ENCODE measurements at regions not wholly inside any gene's neighbourhood (a gene's known extent, or its start where the extent isn't known, plus 50 kb on each side); places are given as distances from the start of the nearest gene placed in this dataset.

DNA sequence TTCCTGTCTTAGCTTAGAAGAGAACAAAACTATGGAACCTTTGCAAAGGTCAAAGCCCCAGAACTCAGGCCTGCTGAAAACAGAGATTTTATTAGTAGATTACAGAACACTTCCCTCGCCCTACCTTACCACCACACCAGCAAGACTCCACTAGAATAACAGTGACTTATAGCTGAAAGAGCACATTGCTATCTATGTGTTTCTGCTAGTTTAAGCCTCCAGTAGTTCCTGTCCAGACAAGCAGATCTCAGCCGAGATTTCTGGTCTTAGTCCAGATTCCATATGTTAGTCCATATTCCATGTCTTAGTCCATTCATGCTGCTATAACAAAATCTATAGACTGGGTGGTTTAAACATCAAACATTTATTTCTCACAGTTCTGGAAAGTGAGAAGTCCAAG, 412.3 kb upstream of the ID4 start:
- DNase-seq: no peak
- no peak overlapping the region for H3K4me3 ChIP-seq (ENCODE audit: low read depth in 1 of 2, low read length in 2 of 2)
- no peak for TF ChIP-seq EZH2 (IDR thresholded peaks at IDR 0.05; ENCODE audit: borderline replicate concordance, low read depth, low read length, severe bottlenecking)
- TF ChIP-seq, protein P1, sequence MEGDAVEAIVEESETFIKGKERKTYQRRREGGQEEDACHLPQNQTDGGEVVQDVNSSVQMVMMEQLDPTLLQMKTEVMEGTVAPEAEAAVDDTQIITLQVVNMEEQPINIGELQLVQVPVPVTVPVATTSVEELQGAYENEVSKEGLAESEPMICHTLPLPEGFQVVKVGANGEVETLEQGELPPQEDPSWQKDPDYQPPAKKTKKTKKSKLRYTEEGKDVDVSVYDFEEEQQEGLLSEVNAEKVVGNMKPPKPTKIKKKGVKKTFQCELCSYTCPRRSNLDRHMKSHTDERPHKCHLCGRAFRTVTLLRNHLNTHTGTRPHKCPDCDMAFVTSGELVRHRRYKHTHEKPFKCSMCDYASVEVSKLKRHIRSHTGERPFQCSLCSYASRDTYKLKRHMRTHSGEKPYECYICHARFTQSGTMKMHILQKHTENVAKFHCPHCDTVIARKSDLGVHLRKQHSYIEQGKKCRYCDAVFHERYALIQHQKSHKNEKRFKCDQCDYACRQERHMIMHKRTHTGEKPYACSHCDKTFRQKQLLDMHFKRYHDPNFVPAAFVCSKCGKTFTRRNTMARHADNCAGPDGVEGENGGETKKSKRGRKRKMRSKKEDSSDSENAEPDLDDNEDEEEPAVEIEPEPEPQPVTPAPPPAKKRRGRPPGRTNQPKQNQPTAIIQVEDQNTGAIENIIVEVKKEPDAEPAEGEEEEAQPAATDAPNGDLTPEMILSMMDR (IDR thresholded peaks at IDR 0.05; ENCODE audit: borderline replicate concordance, extremely low read depth, low read length, poor library complexity, severe bottlenecking): no peak
- H3K4me2 ChIP-seq (ENCODE audit: insufficient read depth, low read length): no peak overlapping the region
- no peak overlapping the region for H2AFZ ChIP-seq (ENCODE audit: low read depth, low read length)
- H3K79me2 ChIP-seq (ENCODE audit: insufficient read depth, low read length): no peaks in the 10 kb centered on the region
- ATAC-seq (ENCODE audit: insufficient read depth, low read depth): no peak
- no peaks in the 10 kb centered on the region for H3K4me1 ChIP-seq (ENCODE audit: insufficient read depth, low read length)
- H3K27ac ChIP-seq (ENCODE audit: low read length): no peak overlapping the region
- no peak overlapping the region for H3K9ac ChIP-seq (ENCODE audit: low read depth, low read length)
- no peaks in the 10 kb centered on the region for H3K36me3 ChIP-seq (ENCODE audit: insufficient read depth, low read length)
- H3K9me3 ChIP-seq (ENCODE audit: insufficient read depth, low read length, severe bottlenecking): no peaks in the 10 kb centered on the region
- no peaks in the 10 kb centered on the region for H3K27me3 ChIP-seq (ENCODE audit: insufficient read depth, low read length, poor library complexity)
- H4K20me1 ChIP-seq (ENCODE audit: insufficient read depth, low read length): no peaks in the 10 kb centered on the region

DNA sequence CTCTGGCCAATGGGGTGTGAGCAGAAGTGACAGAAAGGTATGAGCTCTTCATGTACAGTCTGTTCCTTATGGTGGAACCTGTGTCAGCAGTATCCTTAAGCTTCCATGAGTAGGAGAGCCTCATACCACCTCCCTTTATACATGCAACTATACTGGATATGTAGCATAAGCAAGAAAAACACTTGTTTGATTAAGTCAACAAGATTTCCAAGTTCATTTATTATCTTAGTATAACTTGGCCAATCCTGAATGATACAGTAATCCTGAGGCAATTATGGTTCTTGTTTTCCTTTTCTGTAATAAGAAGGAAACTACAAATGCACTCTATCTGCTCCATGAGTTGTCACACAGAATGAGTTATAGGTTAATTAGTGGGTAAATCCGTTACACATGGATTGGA, 409.6 kb upstream of the ID4 start:
- no peak for ATAC-seq (ENCODE audit: insufficient read depth, low read depth)
- TF ChIP-seq EZH2 (IDR thresholded peaks at IDR 0.05; ENCODE audit: borderline replicate concordance, low read depth, low read length, severe bottlenecking): no peak
- TF ChIP-seq, protein P1 (IDR thresholded peaks at IDR 0.05; ENCODE audit: borderline replicate concordance, extremely low read depth, low read length, poor library complexity, severe bottlenecking): no peak
- Histone ChIP-seq H3K9ac (ENCODE audit: low read depth, low read length) (no peak overlapping the region), H3K4me2 (ENCODE audit: insufficient read depth, low read length) (no peak overlapping the region), H4K20me1 (ENCODE audit: insufficient read depth, low read length) (no peaks in the 10 kb centered on the region), H3K27ac (ENCODE audit: low read length) (no peak overlapping the region), H2AFZ (ENCODE audit: low read depth, low read length) (no peak overlapping the region), H3K79me2 (ENCODE audit: insufficient read depth, low read length) (no peaks in the 10 kb centered on the region), H3K4me1 (ENCODE audit: insufficient read depth, low read length) (no peaks in the 10 kb centered on the region), H3K36me3 (ENCODE audit: insufficient read depth, low read length) (no peaks in the 10 kb centered on the region), H3K4me3 (ENCODE audit: low read depth in 1 of 2, low read length in 2 of 2) (no peak overlapping the region), H3K27me3 (ENCODE audit: insufficient read depth, low read length, poor library complexity) (no peaks in the 10 kb centered on the region), H3K9me3 (ENCODE audit: insufficient read depth, low read length, severe bottlenecking) (no peaks in the 10 kb centered on the region)
- no peak for DNase-seq

GRCh38 chr6:19432966-19433498, 404.1 kb upstream of the ID4 start:
- H3K4me3 ChIP-seq (ENCODE audit: low read depth in 1 of 2, low read length in 2 of 2): no peak overlapping the region
- no peaks in the 10 kb centered on the region for H4K20me1 ChIP-seq (ENCODE audit: insufficient read depth, low read length)
- H2AFZ ChIP-seq (ENCODE audit: low read depth, low read length): no peak overlapping the region
- ATAC-seq (ENCODE audit: insufficient read depth, low read depth) (no peak), DNase-seq (no peak)
- H3K27ac ChIP-seq (ENCODE audit: low read length): no peak overlapping the region
- no peaks in the 10 kb centered on the region for H3K4me1 ChIP-seq (ENCODE audit: insufficient read depth, low read length)
- H3K4me2 ChIP-seq (ENCODE audit: insufficient read depth, low read length): no peak overlapping the region
- H3K36me3 ChIP-seq (ENCODE audit: insufficient read depth, low read length): no peaks in the 10 kb centered on the region
- no peaks in the 10 kb centered on the region for H3K9me3 ChIP-seq (ENCODE audit: insufficient read depth, low read length, severe bottlenecking)
- TF ChIP-seq EZH2 (IDR thresholded peaks at IDR 0.05; ENCODE audit: borderline replicate concordance, low read depth, low read length, severe bottlenecking): no peak
- TF ChIP-seq, protein P1 (IDR thresholded peaks at IDR 0.05; ENCODE audit: borderline replicate concordance, extremely low read depth, low read length, poor library complexity, severe bottlenecking): no peak
- H3K27me3 ChIP-seq (ENCODE audit: insufficient read depth, low read length, poor library complexity): no peaks in the 10 kb centered on the region
- H3K79me2 ChIP-seq (ENCODE audit: insufficient read depth, low read length): no peaks in the 10 kb centered on the region
- no peak overlapping the region for H3K9ac ChIP-seq (ENCODE audit: low read depth, low read length)

GRCh38 chr6:19434065-19434464, 403.1 kb upstream of the ID4 start:
- TF ChIP-seq, protein P1 (IDR thresholded peaks at IDR 0.05; ENCODE audit: borderline replicate concordance, extremely low read depth, low read length, poor library complexity, severe bottlenecking): no peak
- TF ChIP-seq EZH2 (IDR thresholded peaks at IDR 0.05; ENCODE audit: borderline replicate concordance, low read depth, low read length, severe bottlenecking): no peak
- H3K4me3 ChIP-seq (ENCODE audit: low read depth in 1 of 2, low read length in 2 of 2): no peak overlapping the region
- H3K4me1 ChIP-seq (ENCODE audit: insufficient read depth, low read length): no peaks in the 10 kb centered on the region
- H3K9ac ChIP-seq (ENCODE audit: low read depth, low read length): no peak overlapping the region
- H4K20me1 ChIP-seq (ENCODE audit: insufficient read depth, low read length): no peaks in the 10 kb centered on the region
- H3K79me2 ChIP-seq (ENCODE audit: insufficient read depth, low read length): no peaks in the 10 kb centered on the region
- H2AFZ ChIP-seq (ENCODE audit: low read depth, low read length): no peak overlapping the region
- no peaks in the 10 kb centered on the region for H3K27me3 ChIP-seq (ENCODE audit: insufficient read depth, low read length, poor library complexity)
- H3K9me3 ChIP-seq (ENCODE audit: insufficient read depth, low read length, severe bottlenecking): no peaks in the 10 kb centered on the region
- H3K4me2 ChIP-seq (ENCODE audit: insufficient read depth, low read length): no peak overlapping the region
- no peak for DNase-seq
- no peaks in the 10 kb centered on the region for H3K36me3 ChIP-seq (ENCODE audit: insufficient read depth, low read length)
- no peak for ATAC-seq (ENCODE audit: insufficient read depth, low read depth)
- no peak overlapping the region for H3K27ac ChIP-seq (ENCODE audit: low read length)
